ENCODE measurements at regions not wholly inside any gene's neighbourhood (a gene's known extent, or its start where the extent isn't known, plus 50 kb on each side); places are given as distances from the start of the nearest gene placed in this dataset.

- H3K9me3 Mint-ChIP-seq, result no peaks in the 10 kb centered on the region
- no peak for TF ChIP-seq CTCF (IDR thresholded peaks at IDR 0.05)
- H3K4me1 Mint-ChIP-seq, result peaks cover 5% of the 10 kb centered on the region
- H3K27me3 Mint-ChIP-seq (ENCODE audit: low read depth, poor library complexity), result peaks cover 4% of the 10 kb centered on the region
- no peak overlapping the region for H3K27ac Mint-ChIP-seq
- H3K4me3 Mint-ChIP-seq, result no peak overlapping the region
- no peak for DNase-seq
- no peaks in the 10 kb centered on the region for H3K36me3 Mint-ChIP-seq (ENCODE audit: low read depth)
These were observed 181.0 kb upstream of the GRIP1 start for GRCh38 chr12:66859751-66860440.

- Mint-ChIP-seq H3K9me3 (no peaks in the 10 kb centered on the region), H3K36me3 (ENCODE audit: low read depth) (no peaks in the 10 kb centered on the region), H3K27ac (no peak overlapping the region), H3K4me1 (peaks cover 5% of the 10 kb centered on the region), H3K27me3 (ENCODE audit: low read depth, poor library complexity) (peaks cover 4% of the 10 kb centered on the region), H3K4me3 (no peak overlapping the region)
- DNase-seq, result peak; percentile 76
- TF ChIP-seq CTCF (IDR thresholded peaks at IDR 0.05), result peak; percentile 91
These were observed 182.2 kb upstream of the GRIP1 start for GRCh38 chr12:66860752-66861750.

DNA sequence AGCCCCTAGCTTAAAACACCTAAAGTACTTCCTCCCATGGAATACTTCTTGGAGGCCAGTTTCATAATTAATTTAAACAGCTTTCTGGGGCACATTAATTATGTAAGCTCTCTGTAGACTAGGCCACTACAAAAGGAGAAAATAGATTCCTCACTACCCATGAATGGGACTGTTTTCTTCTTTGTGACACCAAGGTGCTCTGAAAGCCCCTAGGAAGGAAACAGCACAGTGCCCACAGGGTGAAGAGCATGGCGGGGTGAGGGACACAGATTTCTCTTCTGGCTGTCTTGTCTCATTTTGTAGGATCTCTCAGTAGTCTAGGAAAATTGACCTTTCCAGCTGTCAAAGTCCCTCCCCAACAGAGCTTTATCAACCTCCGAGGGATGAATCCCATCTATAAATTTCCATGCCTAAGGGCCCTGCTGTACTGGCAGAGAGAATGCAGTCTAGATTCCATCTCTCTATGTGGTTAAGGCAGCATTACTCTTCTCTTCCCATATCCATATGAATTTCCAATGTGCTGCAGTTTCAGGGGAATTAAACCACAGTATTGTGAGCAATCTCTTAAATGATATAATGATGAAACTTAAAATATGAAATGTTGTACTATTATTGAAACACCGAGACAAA lies 183.6 kb upstream of the GRIP1 start:
- H3K36me3 Mint-ChIP-seq (ENCODE audit: low read depth), result no peaks in the 10 kb centered on the region
- DNase-seq, result no peak
- no peak overlapping the region for H3K27ac Mint-ChIP-seq
- H3K4me1 Mint-ChIP-seq, result peaks cover 5% of the 10 kb centered on the region
- no peak for TF ChIP-seq CTCF (IDR thresholded peaks at IDR 0.05)
- H3K4me3 Mint-ChIP-seq, result no peak overlapping the region
- H3K9me3 Mint-ChIP-seq, result no peaks in the 10 kb centered on the region
- H3K27me3 Mint-ChIP-seq (ENCODE audit: low read depth, poor library complexity), result peaks cover 4% of the 10 kb centered on the region

DNA sequence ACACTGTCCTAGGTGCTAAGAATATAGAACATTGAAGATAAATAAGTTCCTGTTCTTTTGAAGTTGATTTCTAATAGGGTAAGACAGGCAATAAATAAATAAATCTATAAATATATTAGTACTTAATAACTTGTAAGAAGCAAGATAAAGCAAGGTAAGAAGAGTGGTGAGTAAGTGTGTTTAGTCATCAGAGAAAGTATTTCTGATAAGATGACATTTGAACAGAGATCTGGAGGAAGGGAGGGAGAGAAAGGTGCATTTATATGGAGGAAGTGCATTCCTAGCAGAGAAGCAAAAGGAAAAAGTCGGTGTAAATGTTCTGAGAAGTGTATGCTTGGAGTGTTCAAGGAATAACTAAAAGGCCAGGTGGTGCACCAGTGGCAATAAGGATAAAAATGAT lies 184.4 kb upstream of the GRIP1 start:
- Mint-ChIP-seq H3K9me3 (no peaks in the 10 kb centered on the region), H3K4me3 (no peak overlapping the region), H3K4me1 (peaks cover 5% of the 10 kb centered on the region), H3K36me3 (ENCODE audit: low read depth) (no peaks in the 10 kb centered on the region), H3K27ac (peak overlapping the region; percentile 2), H3K27me3 (ENCODE audit: low read depth, poor library complexity) (peaks cover 4% of the 10 kb centered on the region)
- no peak for DNase-seq
- TF ChIP-seq CTCF (IDR thresholded peaks at IDR 0.05), result no peak

- Mint-ChIP-seq H3K27ac (no peak overlapping the region), H3K9me3 (no peaks in the 10 kb centered on the region), H3K4me3 (no peak overlapping the region)
These were observed 199.0 kb upstream of the GRIP1 start for GRCh38 chr12:66877925-66878324.

More at GRCh38 chr12:66877925-66878324, 199.0 kb upstream of the GRIP1 start:
- H3K27me3 Mint-ChIP-seq (ENCODE audit: low read depth, poor library complexity), result no peaks in the 10 kb centered on the region
- H3K36me3 Mint-ChIP-seq (ENCODE audit: low read depth), result no peaks in the 10 kb centered on the region
- no peak for TF ChIP-seq CTCF (IDR thresholded peaks at IDR 0.05)
- DNase-seq, result no peak
- peaks cover 33% of the 10 kb centered on the region for H3K4me1 Mint-ChIP-seq
